Testis (tissue), 2 donors: ENCODE measurements at regions not wholly inside any gene's neighbourhood (a gene's known extent, or its start where the extent isn't known, plus 50 kb on each side); places are given as distances from the start of the nearest gene placed in this dataset.
A peak's percentile ranks its signal among the peaks of the same experiment; 100 is the strongest.
"Not testable (repeated sequence)": the region's sequence is repeated elsewhere in the genome, so short reads cannot be mapped to it uniquely, and the experiment has no call there.

Experiments used
- DNase-seq: peaks from one replicate; pipeline ENCODE4 v3.0.0-alpha.2; 2019
- H3K27ac ChIP-seq, 2 donors: fragments of 200-600 bp; sonication (generic); one replicate each; pipeline ENCODE4 v1.5.1; 2019
- H3K27me3 ChIP-seq: fragments of 200-600 bp; sonication (generic); one replicate; pipeline ENCODE4 v1.5.1; 2019
- H3K36me3 ChIP-seq: fragments of 200-600 bp; sonication (generic); one replicate; pipeline ENCODE4 v1.5.1; 2017; ENCODE audit warnings: low read depth; ENCODE audit errors: missing control alignments
- H3K4me1 ChIP-seq: fragments of 200-600 bp; sonication (generic); one replicate; pipeline ENCODE4 v1.5.1; 2019
- H3K4me3 ChIP-seq, 2 donors: fragments of 200-600 bp; sonication (generic); one replicate each; pipeline ENCODE4 v1.5.1; 2017 to 2019
- H3K9me3 ChIP-seq: fragments of 200-600 bp; sonication (generic); one replicate; pipeline ENCODE4 v1.5.1; 2017
- CTCF ChIP-seq, 3 experiments: fragments of 450-650 bp in 2 of 3; fragments of 200-600 bp in 1 of 3; sonication (generic) in 1 of 3; IDR thresholded peaks; one replicate each; pipeline ENCODE4 v1.5.1; 2016 to 2019; ENCODE audit warnings: antibody characterized with exemption in 3 of 3, mild to moderate bottlenecking in 2 of 3, moderate library complexity in 1 of 3
- POLR2A ChIP-seq: fragments of 450-650 bp; IDR thresholded peaks from one replicate; pipeline ENCODE4 v1.6.1; 2017; ENCODE audit warnings: antibody characterized with exemption, mild to moderate bottlenecking, moderate library complexity
- WGBS, 2 donors: methylation state at CpG; one replicate each; pipeline ENCODE4 v1.1.5; 2018; 5-methylcytosine and 5-hydroxymethylcytosine counted together
- intact Hi-C: fragments of 100-400 bp; cut with DNase I; formaldehyde crosslinking; loops from one replicate; pipeline ENCODE4 v1.15.1; 2023; ENCODE audit warnings: low total_unique reads

- intact Hi-C loops = no loop called here
- H3K27ac ChIP-seq = no peak overlapping the region
- no peaks in the 10 kb centered on the region for H3K36me3 ChIP-seq
- DNase-seq = no peak
- WGBS, 2 donors = 95 to 96% methylated on average over 3 of the region's 3 CpGs
- H3K27me3 ChIP-seq = no peaks in the 10 kb centered on the region
- H3K4me3 ChIP-seq = no peak overlapping the region
- H3K4me1 ChIP-seq = peaks cover 7% of the 10 kb centered on the region
- no peaks in the 10 kb centered on the region for H3K9me3 ChIP-seq
- no peak for TF ChIP-seq CTCF (IDR thresholded peaks at IDR 0.05)
- TF ChIP-seq POLR2A = no peak
Observed at GRCh38 chr19:5286465-5287029, 54.1 kb downstream of the PTPRS start.

- Histone ChIP-seq H3K27ac (no peak overlapping the region), H3K27me3 (no peaks in the 10 kb centered on the region), H3K4me1 (peaks cover 11% of the 10 kb centered on the region), H3K4me3 (no peak overlapping the region), H3K36me3 (no peaks in the 10 kb centered on the region), H3K9me3 (no peaks in the 10 kb centered on the region)
- DNase-seq = no peak
- WGBS, 2 donors = 87 to 92% methylated on average over 15 of the region's 15 CpGs
- intact Hi-C loops = no loop called here
- TF ChIP-seq CTCF (IDR thresholded peaks at IDR 0.05) (no peak), POLR2A (no peak)
Observed at GRCh38 chr19:5285955-5286354, 54.7 kb downstream of the PTPRS start.

- Histone ChIP-seq H3K9me3 (no peaks in the 10 kb centered on the region), H3K4me3 (no peak overlapping the region), H3K27me3 (no peaks in the 10 kb centered on the region), H3K36me3 (no peaks in the 10 kb centered on the region), H3K4me1 (peaks cover 9% of the 10 kb centered on the region), H3K27ac (no peak overlapping the region)
- DNase-seq = no peak
- intact Hi-C loops = no loop called here
- TF ChIP-seq POLR2A = no peak
- TF ChIP-seq CTCF (IDR thresholded peaks at IDR 0.05) = no peak
- 95 to 97% methylated on average over 6 of the region's 6 CpGs for WGBS, 2 donors
Observed at GRCh38 chr19:5285311-5285710, 55.3 kb downstream of the PTPRS start.

- 62 to 70% methylated on average over 9 of the region's 9 CpGs for WGBS, 2 donors
- no peak for TF ChIP-seq POLR2A
- no peak for TF ChIP-seq CTCF (IDR thresholded peaks at IDR 0.05)
- H3K9me3 ChIP-seq = no peaks in the 10 kb centered on the region
- peak; percentile 47 for DNase-seq
- no peak overlapping the region for H3K4me3 ChIP-seq
- H3K27me3 ChIP-seq = no peaks in the 10 kb centered on the region
- H3K27ac ChIP-seq = peak overlapping the region in 1 of 2 donors; percentile 19
- intact Hi-C loops = no loop called here
- H3K4me1 ChIP-seq = peaks cover 9% of the 10 kb centered on the region
- H3K36me3 ChIP-seq = no peaks in the 10 kb centered on the region
Observed at GRCh38 chr19:5282901-5283300, 57.7 kb downstream of the PTPRS start.

- intact Hi-C loops = no loop called here
- no peak overlapping the region for H3K27ac ChIP-seq
- peak; percentile 78 for DNase-seq
- H3K27me3 ChIP-seq = no peaks in the 10 kb centered on the region
- WGBS, 2 donors = 20 to 49% methylated on average over 7 to 8 of the region's 8 CpGs
- no peaks in the 10 kb centered on the region for H3K9me3 ChIP-seq
- H3K36me3 ChIP-seq = no peaks in the 10 kb centered on the region
- H3K4me1 ChIP-seq = peaks cover 9% of the 10 kb centered on the region
- no peak overlapping the region for H3K4me3 ChIP-seq
- TF ChIP-seq CTCF (IDR thresholded peaks at IDR 0.05) = no peak
- TF ChIP-seq POLR2A = no peak
Observed at GRCh38 chr19:5281588-5281987, 59.0 kb downstream of the PTPRS start.

- H3K36me3 ChIP-seq, H3K27ac ChIP-seq, H3K9me3 ChIP-seq, H3K4me1 ChIP-seq, DNase-seq, intact Hi-C loops, H3K4me3 ChIP-seq, H3K27me3 ChIP-seq: not testable (repeated sequence)
- WGBS, 2 donors = 94 to 95% methylated on average over 4 of the region's 4 CpGs
Observed at GRCh38 chr19:5275668-5276067, 64.9 kb downstream of the PTPRS start.
